ENCODE measurements at regions not wholly inside any gene's neighbourhood (a gene's known extent, or its start where the extent isn't known, plus 50 kb on each side); places are given as distances from the start of the nearest gene placed in this dataset.

DNA sequence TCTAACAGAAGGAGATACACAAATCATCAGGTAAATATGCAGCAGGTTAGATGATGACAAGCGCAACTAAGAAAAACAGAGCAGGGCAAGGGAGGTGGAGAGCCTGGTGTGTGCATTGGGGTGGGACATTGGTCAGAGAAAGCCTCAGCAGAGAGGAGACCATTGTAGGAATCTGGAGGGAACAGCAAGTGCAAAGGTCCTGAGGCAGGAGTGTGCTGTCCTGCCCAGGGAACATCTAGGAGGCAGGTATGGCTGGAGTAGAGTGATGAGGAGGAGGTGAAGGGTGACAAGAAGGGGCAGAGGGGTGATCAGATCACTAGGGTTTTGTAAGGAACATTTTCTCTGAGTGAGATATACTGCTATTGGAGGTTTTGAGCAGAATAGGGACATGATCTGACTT is 90.1 kb downstream of the NCR2 start:
- H3K27ac ChIP-seq = no peak overlapping the region

DNA sequence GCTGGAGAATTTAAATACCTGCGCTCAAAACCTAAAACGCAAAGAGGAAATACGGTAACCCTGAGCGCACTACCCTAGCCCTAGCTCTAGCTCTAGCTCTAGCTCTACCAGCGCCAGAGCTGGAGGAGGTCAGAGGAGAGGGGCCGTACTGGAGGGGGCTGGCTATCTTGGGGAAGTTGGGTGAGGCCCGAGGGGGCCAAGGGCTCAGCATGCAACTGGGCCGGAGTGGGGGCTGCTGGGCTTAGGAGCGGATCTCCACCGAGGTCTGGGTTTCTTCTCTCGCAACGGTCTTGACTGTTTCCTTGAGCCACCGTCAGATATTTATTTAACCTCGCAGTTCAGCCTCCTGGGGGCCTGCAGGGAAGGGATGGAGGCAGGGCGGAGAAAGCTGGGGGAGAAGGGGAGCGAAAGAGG is 91.0 kb downstream of the NCR2 start:
- TF ChIP-seq CTCF (IDR thresholded peaks at IDR 0.05) (no peak), POLR2A (IDR thresholded peaks at IDR 0.05) (no peak), POLR2AphosphoS5 (IDR thresholded peaks at IDR 0.05) (no peak), EP300 (IDR thresholded peaks at IDR 0.05) (no peak)
- peak overlapping the region in 2 of 4 donors; percentile 78 to 79 for H3K27ac ChIP-seq
- no peaks in the 10 kb centered on the region for H3K9me3 ChIP-seq
- no peak overlapping the region for H3K4me3 ChIP-seq
- ATAC-seq = no peak
- 52 to 54% methylated on average over 11 to 14 of the region's 16 CpGs for WGBS, 2 donors (ENCODE audit: low coverage in 1 of 2)
- no peaks in the 10 kb centered on the region for H3K36me3 ChIP-seq
- peaks cover 0 to 41% (median 20%) of the 10 kb centered on the region in 3 donors for H3K4me1 ChIP-seq
- no peaks in the 10 kb centered on the region for H3K27me3 ChIP-seq

More for the DNA sequence above, 90.1 kb downstream of the NCR2 start:
- Histone ChIP-seq H3K36me3 (no peaks in the 10 kb centered on the region), H3K4me3 (no peak overlapping the region), H3K27me3 (no peaks in the 10 kb centered on the region), H3K4me1 (peaks cover 0 to 41% (median 18%) of the 10 kb centered on the region in 3 donors), H3K9me3 (no peaks in the 10 kb centered on the region)
- 100% methylated on average over 1 of the region's 1 CpG; no CpG with 5 or more reads in 1 of the 2 donors for WGBS, 2 donors (ENCODE audit: low coverage in 1 of 2)
- TF ChIP-seq EP300 (IDR thresholded peaks at IDR 0.05) = no peak
- TF ChIP-seq POLR2AphosphoS5 (IDR thresholded peaks at IDR 0.05) = no peak
- TF ChIP-seq POLR2A (IDR thresholded peaks at IDR 0.05) = no peak
- no peak for TF ChIP-seq CTCF (IDR thresholded peaks at IDR 0.05)
- ATAC-seq = no peak

DNA sequence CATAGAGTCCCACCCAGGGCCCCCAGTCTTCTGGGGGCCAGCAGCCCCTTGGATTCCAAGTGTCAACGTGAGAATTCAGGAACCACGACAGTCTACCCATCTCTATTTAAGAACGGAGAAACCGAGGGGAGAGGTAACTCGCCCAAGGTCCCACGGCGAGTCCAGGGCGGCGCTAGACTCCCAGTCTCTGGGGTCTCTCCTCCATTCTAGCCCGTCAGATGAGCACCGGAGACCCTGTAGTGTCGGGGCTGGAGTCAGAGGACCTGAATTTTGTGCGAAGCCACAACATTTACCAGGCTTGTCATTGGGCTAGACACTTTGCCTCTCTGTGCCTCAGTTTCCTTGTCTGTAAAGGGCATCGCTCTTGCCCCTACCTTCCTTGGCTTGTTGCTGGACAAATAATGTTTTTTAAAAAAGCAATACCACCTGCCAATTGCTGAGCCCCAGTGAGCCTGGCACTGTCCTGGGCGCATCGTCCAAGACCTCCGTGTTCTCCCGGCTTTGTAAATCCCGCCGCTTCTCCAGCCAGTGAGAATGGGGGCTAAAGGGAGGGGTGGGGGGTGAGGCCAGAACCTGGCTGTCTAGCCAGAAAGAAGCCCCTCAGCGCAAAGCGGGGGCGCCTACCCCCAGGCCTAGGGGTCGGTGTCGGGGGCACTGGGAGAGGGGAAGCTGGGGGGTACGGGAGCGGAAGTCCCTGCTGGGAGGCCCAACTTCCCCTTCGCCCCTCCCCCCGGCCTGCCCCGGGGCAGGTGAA is 91.7 kb downstream of the NCR2 start:
- Histone ChIP-seq H3K27me3 (no peaks in the 10 kb centered on the region), H3K36me3 (no peaks in the 10 kb centered on the region), H3K27ac (peak overlapping the region in 3 of 4 donors; percentile 78 to 79 (median 79)), H3K9me3 (no peaks in the 10 kb centered on the region), H3K4me3 (peak overlapping the region in 1 of 2 donors; percentile 65), H3K4me1 (peaks cover 0 to 41% (median 20%) of the 10 kb centered on the region in 3 donors)
- WGBS, 2 donors (ENCODE audit: low coverage in 1 of 2) = 20 to 55% methylated on average over 1 to 11 of the region's 30 CpGs
- TF ChIP-seq EP300 (IDR thresholded peaks at IDR 0.05) (no peak), CTCF (IDR thresholded peaks at IDR 0.05) (no peak), POLR2A (IDR thresholded peaks at IDR 0.05) (no peak), POLR2AphosphoS5 (IDR thresholded peaks at IDR 0.05) (no peak)
- ATAC-seq = no peak

GRCh38 chr6:41427642-41428335 is 92.4 kb downstream of the NCR2 start:
- ATAC-seq = peak; percentile 77
- H3K4me1 ChIP-seq = peaks cover 0 to 41% (median 20%) of the 10 kb centered on the region in 3 donors
- 0% methylated on average over 2 to 5 of the region's 71 CpGs for WGBS, 2 donors (ENCODE audit: low coverage in 1 of 2)
- H3K36me3 ChIP-seq = no peaks in the 10 kb centered on the region
- H3K27ac ChIP-seq = peak overlapping the region; percentile 43 to 79 (median 78)
- TF ChIP-seq EP300 (IDR thresholded peaks at IDR 0.05) (no peak), POLR2A (IDR thresholded peaks at IDR 0.05) (peak in 1 of 2 donors; percentile 13), POLR2AphosphoS5 (IDR thresholded peaks at IDR 0.05) (peak; percentile 10), CTCF (IDR thresholded peaks at IDR 0.05) (peak in 3 of 4 experiments; percentile 45 to 63 (median 53))
- H3K4me3 ChIP-seq = peak overlapping the region; percentile 55 to 65
- no peaks in the 10 kb centered on the region for H3K27me3 ChIP-seq
- no peaks in the 10 kb centered on the region for H3K9me3 ChIP-seq

Measured in gastroesophageal sphincter (tissue), 4 donors.